K562 (cell line): ENCODE measurements at regions not wholly inside any gene's neighbourhood (a gene's known extent, or its start where the extent isn't known, plus 50 kb on each side); places are given as distances from the start of the nearest gene placed in this dataset.
A peak's percentile ranks its signal among the peaks of the same experiment; 100 is the strongest.

Source experiments
- ATAC-seq: fragments of 200-7000 bp; cut with Tn5 transposase; 3 replicates; pipeline ENCODE4 v1.9.1; 2020; ENCODE audit warnings: moderate library complexity
- BruUV-seq: library from RNA; stranded (reverse); fragments of 400-500 nt; replicated peaks from 2 replicates; lab custom pipeline; 2021; lab: Mats Ljungman, UMichigan
- CTCF ChIA-PET: fragments of 300-600 bp; formaldehyde crosslinking; extraction: SDS; loops from one replicate; lab custom pipeline; 2021; ENCODE audit warnings: low intra/inter-chr PET ratio; lab: Yijun Ruan, JAX
- POLR2A ChIA-PET: fragments of 300-600, 350-650 bp; sonication (Branson Sonifier 250); formaldehyde crosslinking; extraction: SDS; loops from one replicate; lab custom pipeline; 2021; ENCODE audit warnings: antibody characterized with exemption, inconsistent platforms; lab: Yijun Ruan, JAX
- DNase-seq, 4 experiments: peaks; one replicate each; pipeline versions ENCODE4 v3.0.0 to v3.0.0-alpha.2; 2011 to 2018; ENCODE audit warnings: low spot score in 3 of 4, mixed read lengths in 3 of 4; ENCODE audit errors: extremely low read depth in 1 of 4
- FAIRE-seq: peaks from 2 replicates; lab custom pipeline; 2011; peaks lifted over from hg19 to GRCh38; lab: Jason Lieb, UNC
- H2AFZ ChIP-seq: 2 replicates; pipeline ENCODE4 v1.6.0; 2011; ENCODE audit warnings: low read depth, low read length, control low read depth, inconsistent platforms
- H3K27ac ChIP-seq: fragments of 200-600 bp; 3 replicates; pipeline ENCODE4 v1.8.0; 2011; ENCODE audit warnings: low read depth, mild to moderate bottlenecking, control low read depth, inconsistent platforms, low read length, moderate library complexity, mixed read lengths; ENCODE audit errors: extremely low read depth
- H3K27me3 ChIP-seq, 2 experiments: fragments of 300-600 bp in 1 of 2; 2 replicates in 1 of 2; 3 replicates in 1 of 2; pipeline versions ENCODE4 v1.6.0 to v1.8.0; 2011; ENCODE audit warnings: inconsistent platforms in 2 of 2, low read length in 2 of 2, mild to moderate bottlenecking in 1 of 2, mixed read lengths in 1 of 2, moderate library complexity in 1 of 2; ENCODE audit not compliant: control insufficient read depth in 2 of 2, insufficient read depth in 2 of 2
- H3K36me3 ChIP-seq: fragments of 300-600 bp; 3 replicates; pipeline ENCODE4 v1.8.0; 2011; ENCODE audit warnings: mild to moderate bottlenecking, low read length, inconsistent platforms; ENCODE audit not compliant: control insufficient read depth, insufficient read depth
- H3K4me1 ChIP-seq, 2 experiments: fragments of 200-600 bp in 1 of 2; replicated peaks in 1 of 2; 2 replicates in 1 of 2; 3 replicates in 1 of 2; pipeline versions ENCODE4 v1.5.1 to v1.8.0; 2011; ENCODE audit warnings: inconsistent platforms in 2 of 2, low read length in 2 of 2, mild to moderate bottlenecking in 1 of 2, mixed read lengths in 1 of 2, moderate library complexity in 1 of 2; ENCODE audit not compliant: control insufficient read depth in 2 of 2, insufficient read depth in 2 of 2
- H3K4me2 ChIP-seq: 2 replicates; pipeline ENCODE4 v1.6.1; 2011; ENCODE audit warnings: low read length, control low read depth, inconsistent platforms, mixed read lengths; ENCODE audit not compliant: insufficient read depth
- H3K4me3 ChIP-seq: fragments of 200-600 bp; sonication (generic), shearing (Covaris generic); 2 replicates; pipeline ENCODE4 v1.5.1; 2016; ENCODE audit warnings: control low read depth, inconsistent platforms
- H3K79me2 ChIP-seq: fragments of 200-600 bp; 3 replicates; pipeline ENCODE4 v1.8.0; 2011; ENCODE audit warnings: low read length, inconsistent platforms; ENCODE audit not compliant: control insufficient read depth, insufficient read depth
- H3K9ac ChIP-seq, 2 experiments: 2 replicates each; pipeline versions ENCODE4 v1.6.0 to v1.6.1; 2011; ENCODE audit warnings: low read depth in 2 of 2, low read length in 2 of 2, control low read depth in 1 of 2, inconsistent platforms in 1 of 2, mild to moderate bottlenecking in 1 of 2, mixed read lengths in 1 of 2; ENCODE audit not compliant: insufficient read depth in 1 of 2
- H3K9me1 ChIP-seq: one replicate; pipeline ENCODE4 v1.6.0; 2011; ENCODE audit warnings: inconsistent platforms, mild to moderate bottlenecking, low read length, moderate library complexity; ENCODE audit not compliant: control insufficient read depth, insufficient read depth
- H3K9me3 ChIP-seq: replicated peaks from 2 replicates; pipeline ENCODE4 v1.5.1; 2011; ENCODE audit warnings: low read depth, low read length, inconsistent platforms; ENCODE audit not compliant: control insufficient read depth, insufficient read depth
- H4K20me1 ChIP-seq: replicated peaks from 2 replicates; pipeline ENCODE4 v1.6.1; 2011; ENCODE audit warnings: low read length, inconsistent platforms, mixed read lengths; ENCODE audit not compliant: control insufficient read depth, insufficient read depth
- CBFA2T2 ChIP-seq: fragments of 450-650 bp; conservative IDR thresholded peaks from 2 replicates; pipeline ENCODE4 v1.6.1; 2017; ENCODE audit warnings: mild to moderate bottlenecking
- CHD2 ChIP-seq: IDR thresholded peaks from 2 replicates; pipeline ENCODE4 v1.6.1; 2011; ENCODE audit warnings: low read depth, low read length
- CHD4 ChIP-seq: fragments of 200-600 bp; sonication (generic); IDR thresholded peaks from 3 replicates; pipeline ENCODE4 v1.6.1; 2012; ENCODE audit warnings: low read depth, mild to moderate bottlenecking, mixed read lengths, low read length, inconsistent platforms; ENCODE audit not compliant: insufficient read depth, insufficient replicate concordance, poor library complexity, severe bottlenecking
- FOSL1 ChIP-seq: fragments of 200-800 bp; sonication (Bioruptor generic); conservative IDR thresholded peaks from 2 replicates; pipeline ENCODE4 v1.6.1; 2016; ENCODE audit warnings: missing genetic modification characterization, missing compliant biosample characterization
- FOXJ2 ChIP-seq: fragments of 200-800 bp; sonication (Bioruptor generic); IDR thresholded peaks from 2 replicates; pipeline ENCODE4 v1.6.1; 2016; ENCODE audit warnings: missing genetic modification characterization, missing compliant biosample characterization
- GTF2F1 ChIP-seq: IDR thresholded peaks from 2 replicates; pipeline ENCODE4 v1.6.1; 2011; ENCODE audit warnings: low read depth, low read length, improper control_type of control experiment
- JUND ChIP-seq, 2 experiments: IDR thresholded peaks; 2 replicates in 1 of 2; 3 replicates in 1 of 2; pipeline ENCODE4 v1.6.1; 2011; ENCODE audit warnings: borderline replicate concordance in 2 of 2, low read depth in 2 of 2, low read length in 2 of 2, improper control_type of control experiment in 1 of 2, missing biosample characterization in 1 of 2, missing genetic modification characterization in 1 of 2, missing genetic modification reagents in 1 of 2
- MCM2 ChIP-seq: fragments of 450-650 bp; IDR thresholded peaks from 2 replicates; pipeline ENCODE4 v1.6.1; 2017; ENCODE audit warnings: low read depth, mild to moderate bottlenecking
- PTBP1 ChIP-seq: fragments of 200-400 bp; formaldehyde crosslinking; IDR thresholded peaks from 2 replicates; pipeline ENCODE4 v1.6.1; 2017; ENCODE audit warnings: low read depth, low read length
- RCOR1 ChIP-seq, 2 experiments: IDR thresholded peaks; 2 replicates each; pipeline ENCODE4 v1.6.1; 2012; ENCODE audit warnings: low read depth in 2 of 2, low read length in 2 of 2, borderline replicate concordance in 1 of 2, improper control_type of control experiment in 1 of 2
- RFX1 ChIP-seq: fragments of 450-650 bp; IDR thresholded peaks from 2 replicates; pipeline ENCODE4 v1.6.1; 2016; ENCODE audit warnings: mild to moderate bottlenecking, moderate library complexity
- ZNF507 ChIP-seq: conservative IDR thresholded peaks from 2 replicates; pipeline ENCODE4 v1.6.1; 2017; ENCODE audit warnings: missing genetic modification characterization, missing compliant biosample characterization
- WGBS: fragments of 100-300 bp; shearing (Covaris generic); methylation state at CpG from one replicate; pipeline ENCODE4 v1.1.6; 2016; ENCODE audit warnings: low coverage, mixed read lengths; ENCODE audit not compliant: insufficient coverage; ENCODE audit errors: missing lambda C conversion rate; 5-methylcytosine and 5-hydroxymethylcytosine counted together
- in situ Hi-C: fragments of 300-500 bp; cut with MboI; formaldehyde crosslinking; loops from 4 replicates; pipeline ENCODE4 v1.15.0; 2018; ENCODE audit warnings: inconsistent platforms, mixed read lengths
- intact Hi-C: fragments of 100-400 bp; cut with micrococcal nuclease; formaldehyde crosslinking; loops from 2 replicates; pipeline ENCODE4 v1.14.2; 2022
- TF ChIP-seq, protein P1 (sequence below): fragments of 250-450 bp; sonication (Bioruptor Pico); IDR thresholded peaks from 2 replicates; pipeline ENCODE4 v1.4.0; 2020; ENCODE audit warnings: borderline replicate concordance
- TF ChIP-seq, protein P2 (sequence below): sonication (generic); formaldehyde crosslinking; IDR thresholded peaks from 2 replicates; pipeline ENCODE4 v1.8.1; 2023; ENCODE audit warnings: mild to moderate bottlenecking, missing genetic modification reagents

DNA sequence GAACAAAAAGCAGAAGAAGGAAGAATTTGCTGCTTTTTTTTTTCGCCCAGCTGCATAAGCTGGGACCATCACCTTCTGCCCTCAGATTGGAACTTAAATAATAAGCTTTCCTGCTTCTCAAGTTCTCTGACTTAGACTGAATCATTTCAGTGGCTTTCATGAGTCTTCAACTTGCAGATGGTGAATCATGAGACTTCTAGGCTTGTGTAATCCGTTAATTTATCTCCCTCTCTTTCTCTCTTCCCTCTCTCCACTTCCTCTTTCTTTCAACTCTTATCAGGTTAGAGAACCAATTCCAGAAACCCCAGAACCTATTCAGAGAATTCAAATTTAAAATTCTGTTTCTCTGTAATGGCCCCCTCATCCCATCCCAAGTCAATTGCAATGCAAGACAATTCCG, 1153.7 kb downstream of the PCDH9 start (continued):
- 0 out of 4 replicates have a peak, but pooled peaks of 1 of the 2 experiments have one; percentile 24 for TF ChIP-seq RCOR1 (IDR thresholded peaks at IDR 0.05; ENCODE audit: borderline replicate concordance in 1 of 2, low read depth in 2 of 2, low read length in 2 of 2)
- 0 out of 2 replicates have a peak, but pooled peaks have one; percentile 38 for TF ChIP-seq FOXJ2 (tag)
- peak; percentile 78 for TF ChIP-seq FOSL1

DNA sequence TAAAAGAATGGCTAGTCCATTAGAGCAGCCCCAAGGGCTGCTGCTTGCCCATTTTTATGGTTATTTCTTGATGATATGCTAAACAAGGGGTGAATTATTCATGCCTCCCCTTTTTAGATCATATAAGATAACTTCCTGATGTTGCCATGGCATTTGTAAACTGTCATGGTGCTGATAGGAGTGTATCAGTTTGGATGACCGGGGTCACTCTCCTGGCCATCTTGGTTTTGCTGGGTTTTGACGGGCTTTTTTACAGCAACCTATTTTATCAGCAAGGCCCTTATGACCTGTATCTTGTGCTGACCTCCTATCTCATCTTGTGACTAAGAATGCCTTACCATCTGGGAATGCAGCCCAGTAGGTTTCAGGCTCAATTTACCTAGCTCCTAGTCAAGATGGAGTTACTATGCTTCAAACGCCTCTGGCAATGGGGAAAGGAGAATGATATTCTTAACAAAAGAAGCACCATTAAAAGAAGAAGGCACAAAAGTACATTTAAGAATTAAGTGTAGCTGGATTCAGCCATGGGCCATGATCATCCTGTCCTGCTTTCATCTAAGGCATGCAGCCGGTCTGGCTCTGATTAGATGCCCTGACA, 1156.0 kb downstream of the PCDH9 start:
- no peaks in the 10 kb centered on the region for H3K36me3 ChIP-seq
- 3% methylated on average over 3 of the region's 4 CpGs for WGBS
- ATAC-seq (no peak), DNase-seq (peak in 1 of 4 experiments; percentile 52), FAIRE-seq (no peak)
- H3K9ac ChIP-seq = no peak overlapping the region
- ChIA-PET CTCF (no interaction called here), POLR2A (interaction anchor here (0.7 kb wide), 1 partner anchor 596 kb away, joined by 3 read pairs; no protein-coding TSS in a partner anchor)
- no peaks in the 10 kb centered on the region for H3K9me1 ChIP-seq
- H3K4me3 ChIP-seq = no peak overlapping the region
- no peaks in the 10 kb centered on the region for H3K79me2 ChIP-seq
- H3K27ac ChIP-seq = no peak overlapping the region; the same call in 2 of the 3 replicates
- no peaks in the 10 kb centered on the region for H4K20me1 ChIP-seq
- H3K4me1 ChIP-seq = peaks cover 0 to 4% of the 10 kb centered on the region in 2 experiments; a peak in 2 of 5 replicates
- H3K27me3 ChIP-seq = no peaks in the 10 kb centered on the region
- H3K4me2 ChIP-seq = 0 out of 2 replicates have a peak overlapping the region, but pooled peaks have one; percentile 21
- H2AFZ ChIP-seq = peak overlapping the region; percentile 47
- no peaks in the 10 kb centered on the region for H3K9me3 ChIP-seq
- BruUV-seq = no TSS peak
- in situ Hi-C loops (no loop called here), intact Hi-C loops (no loop called here)
- TF ChIP-seq CHD4 (no peak), GTF2F1 (no peak), RFX1 (peak; percentile 66), MCM2 (no peak), ZNF507 (tag) (no peak), JUND (IDR thresholded peaks at IDR 0.05; ENCODE audit: borderline replicate concordance, low read depth, low read length) (peak; percentile 15; the same call in 1 of the 2 replicates), JUND (tag; IDR thresholded peaks at IDR 0.05; ENCODE audit: borderline replicate concordance, low read depth, low read length) (peak; percentile 30; the same call in 1 of the 3 replicates), CBFA2T2 (0 out of 2 replicates have a peak, but pooled peaks have one; percentile 30), CHD2 (no peak), PTBP1 (no peak)
- TF ChIP-seq, protein P1, sequence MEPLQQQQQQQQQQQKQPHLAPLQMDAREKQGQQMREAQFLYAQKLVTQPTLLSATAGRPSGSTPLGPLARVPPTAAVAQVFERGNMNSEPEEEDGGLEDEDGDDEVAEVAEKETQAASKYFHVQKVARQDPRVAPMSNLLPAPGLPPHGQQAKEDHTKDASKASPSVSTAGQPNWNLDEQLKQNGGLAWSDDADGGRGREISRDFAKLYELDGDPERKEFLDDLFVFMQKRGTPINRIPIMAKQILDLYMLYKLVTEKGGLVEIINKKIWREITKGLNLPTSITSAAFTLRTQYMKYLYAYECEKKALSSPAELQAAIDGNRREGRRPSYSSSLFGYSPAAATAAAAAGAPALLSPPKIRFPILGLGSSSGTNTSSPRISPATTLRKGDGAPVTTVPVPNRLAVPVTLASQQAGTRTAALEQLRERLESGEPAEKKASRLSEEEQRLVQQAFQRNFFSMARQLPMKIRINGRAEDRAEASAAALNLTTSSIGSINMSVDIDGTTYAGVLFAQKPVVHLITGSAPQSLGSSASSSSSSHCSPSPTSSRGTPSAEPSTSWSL = no peak
- TF ChIP-seq, protein P2, sequence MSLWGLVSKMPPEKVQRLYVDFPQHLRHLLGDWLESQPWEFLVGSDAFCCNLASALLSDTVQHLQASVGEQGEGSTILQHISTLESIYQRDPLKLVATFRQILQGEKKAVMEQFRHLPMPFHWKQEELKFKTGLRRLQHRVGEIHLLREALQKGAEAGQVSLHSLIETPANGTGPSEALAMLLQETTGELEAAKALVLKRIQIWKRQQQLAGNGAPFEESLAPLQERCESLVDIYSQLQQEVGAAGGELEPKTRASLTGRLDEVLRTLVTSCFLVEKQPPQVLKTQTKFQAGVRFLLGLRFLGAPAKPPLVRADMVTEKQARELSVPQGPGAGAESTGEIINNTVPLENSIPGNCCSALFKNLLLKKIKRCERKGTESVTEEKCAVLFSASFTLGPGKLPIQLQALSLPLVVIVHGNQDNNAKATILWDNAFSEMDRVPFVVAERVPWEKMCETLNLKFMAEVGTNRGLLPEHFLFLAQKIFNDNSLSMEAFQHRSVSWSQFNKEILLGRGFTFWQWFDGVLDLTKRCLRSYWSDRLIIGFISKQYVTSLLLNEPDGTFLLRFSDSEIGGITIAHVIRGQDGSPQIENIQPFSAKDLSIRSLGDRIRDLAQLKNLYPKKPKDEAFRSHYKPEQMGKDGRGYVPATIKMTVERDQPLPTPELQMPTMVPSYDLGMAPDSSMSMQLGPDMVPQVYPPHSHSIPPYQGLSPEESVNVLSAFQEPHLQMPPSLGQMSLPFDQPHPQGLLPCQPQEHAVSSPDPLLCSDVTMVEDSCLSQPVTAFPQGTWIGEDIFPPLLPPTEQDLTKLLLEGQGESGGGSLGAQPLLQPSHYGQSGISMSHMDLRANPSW = no peak
